HG02885 (cell line): ENCODE measurements at regions not wholly inside any gene's neighbourhood (a gene's known extent, or its start where the extent isn't known, plus 50 kb on each side); places are given as distances from the start of the nearest gene placed in this dataset.

Source experiments
- ATAC-seq: cut with Tn5 transposase; IDR thresholded peaks from one replicate; pipeline ENCODE4 v1.9.1; 2021; ENCODE audit warnings: mild to moderate bottlenecking; ENCODE audit not compliant: unreplicated experiment, poor library complexity

GRCh38 chr4:43757147-43757546 is 691.5 kb downstream of the KCTD8 start:
- no peak for ATAC-seq

- ATAC-seq, result no peak
These were observed 689.8 kb downstream of the KCTD8 start for GRCh38 chr4:43758836-43759235.

GRCh38 chr4:43763029-43763610 is 685.5 kb downstream of the KCTD8 start:
- ATAC-seq, result peak; percentile 69

- ATAC-seq, result peak; percentile 30
These were observed 683.1 kb downstream of the KCTD8 start for GRCh38 chr4:43765514-43765913.

- ATAC-seq, result peak; percentile 47
These were observed 682.0 kb downstream of the KCTD8 start for GRCh38 chr4:43766648-43767047.

- ATAC-seq, result no peak
These were observed 672.2 kb downstream of the KCTD8 start for GRCh38 chr4:43776371-43776770.

- ATAC-seq, result peak; percentile 77
These were observed 670.3 kb downstream of the KCTD8 start for GRCh38 chr4:43778187-43778915.

GRCh38 chr4:43781125-43781524 is 667.5 kb downstream of the KCTD8 start:
- ATAC-seq, result no peak

GRCh38 chr4:43782391-43782790 is 666.2 kb downstream of the KCTD8 start:
- no peak for ATAC-seq

GRCh38 chr4:43816116-43816515 is 632.5 kb downstream of the KCTD8 start:
- ATAC-seq, result no peak

GRCh38 chr4:43822621-43823020 is 626.0 kb downstream of the KCTD8 start:
- ATAC-seq, result no peak

- no peak for ATAC-seq
These were observed 612.7 kb downstream of the KCTD8 start for GRCh38 chr4:43835869-43836268.

GRCh38 chr4:43837171-43837570 is 611.4 kb downstream of the KCTD8 start:
- ATAC-seq, result no peak

- ATAC-seq, result no peak
These were observed 611.0 kb downstream of the KCTD8 start for GRCh38 chr4:43837604-43838003.

GRCh38 chr4:43842594-43842993 is 606.0 kb downstream of the KCTD8 start:
- no peak for ATAC-seq

- ATAC-seq, result no peak
These were observed 605.1 kb downstream of the KCTD8 start for GRCh38 chr4:43843501-43843900.

GRCh38 chr4:43846111-43846587 is 602.5 kb downstream of the KCTD8 start:
- ATAC-seq, result no peak

- ATAC-seq, result no peak
These were observed 594.9 kb downstream of the KCTD8 start for GRCh38 chr4:43853565-43854264.

GRCh38 chr4:43855283-43855682 is 593.3 kb downstream of the KCTD8 start:
- no peak for ATAC-seq

- peak; percentile 40 for ATAC-seq
These were observed 583.9 kb downstream of the KCTD8 start for GRCh38 chr4:43864616-43865146.

- no peak for ATAC-seq
These were observed 580.7 kb downstream of the KCTD8 start for GRCh38 chr4:43867908-43868307.
